ENCODE measurements at regions not wholly inside any gene's neighbourhood (a gene's known extent, or its start where the extent isn't known, plus 50 kb on each side); places are given as distances from the start of the nearest gene placed in this dataset.

DNA sequence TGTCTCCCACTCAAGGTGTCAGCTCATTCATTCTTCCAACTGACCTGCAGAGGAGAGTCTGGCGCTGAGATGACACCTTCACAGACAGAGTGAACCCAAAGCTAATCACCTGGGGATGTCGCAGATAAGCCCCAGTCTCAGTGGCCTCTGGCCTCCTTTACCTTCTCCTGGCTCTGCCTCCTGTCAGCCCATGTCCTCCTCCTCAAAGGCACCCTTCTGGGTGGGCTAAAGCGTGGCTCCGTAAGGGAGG, 194.1 kb downstream of the MIB1 start:
- DNase-seq (ENCODE audit: low read depth, low spot score) (no peak), FAIRE-seq (no peak), ATAC-seq (no peak)
- Histone ChIP-seq H3K36me3 (ENCODE audit: control insufficient read depth in 2 of 2, insufficient read depth in 2 of 2, low read length in 1 of 2) (no peaks in the 10 kb centered on the region), H3K4me3 (no peak overlapping the region), H3K79me2 (ENCODE audit: control insufficient read depth, insufficient read depth, low read length) (no peaks in the 10 kb centered on the region), H3K9ac (ENCODE audit: control insufficient read depth, insufficient read depth, low read length) (no peak overlapping the region), H3K27me3 (replicated peaks in 1 of 2; ENCODE audit: control insufficient read depth in 2 of 2, insufficient read depth in 2 of 2, low read length in 1 of 2) (no peaks in the 10 kb centered on the region; a peak in 1 of 4 replicates), H3K4me1 (ENCODE audit: control insufficient read depth, insufficient read depth, low read length) (no peaks in the 10 kb centered on the region), H3K9me3 (replicated peaks; ENCODE audit: control insufficient read depth, insufficient read depth, low read length) (no peaks in the 10 kb centered on the region), H3K27ac (ENCODE audit: control insufficient read depth, insufficient read depth) (no peak overlapping the region), H3K4me2 (ENCODE audit: control insufficient read depth, insufficient read depth) (no peak overlapping the region), H4K20me1 (ENCODE audit: control insufficient read depth, insufficient read depth) (no peaks in the 10 kb centered on the region), H2AFZ (ENCODE audit: control insufficient read depth, low read depth, low read length) (no peak overlapping the region)
- intact Hi-C loops (cut with micrococcal nuclease; ENCODE audit: unreplicated experiment) (no loop called here), in situ Hi-C loops (cut with MboI) (no loop called here)
- SMC1A ChIA-PET (ENCODE audit: uncharacterized antibody, unreplicated experiment), result no interaction called here
- POLR2A ChIA-PET, result no interaction called here
- RAD21 ChIA-PET (ENCODE audit: unreplicated experiment), result no interaction called here
- TF ChIP-seq RAD21 (IDR thresholded peaks at IDR 0.05; ENCODE audit: insufficient read depth, low read depth, low read length) (no peak), E2F4 (IDR thresholded peaks at IDR 0.05; ENCODE audit: low read depth, low read length) (no peak)
- WGBS (ENCODE audit: insufficient coverage, insufficient replicate concordance, low lambda C conversion rate, missing lambda C conversion rate), result 68% methylated on average over 4 of the region's 4 CpGs
- no TSS peak for BruUV-seq (replicated peaks)
- CTCF ChIA-PET, result no interaction called here

- DNase-seq (ENCODE audit: low read depth, low spot score) (no peak), FAIRE-seq (no peak), ATAC-seq (no peak)
- SMC1A ChIA-PET (ENCODE audit: uncharacterized antibody, unreplicated experiment), result no interaction called here
- no peaks in the 10 kb centered on the region for H3K79me2 ChIP-seq (ENCODE audit: control insufficient read depth, insufficient read depth, low read length)
- no peaks in the 10 kb centered on the region for H3K4me1 ChIP-seq (ENCODE audit: control insufficient read depth, insufficient read depth, low read length)
- in situ Hi-C loops (cut with MboI), result loop anchor here (5.0 kb wide), 1 partner anchor 49 kb away; no protein-coding TSS in a partner anchor
- no peaks in the 10 kb centered on the region for H4K20me1 ChIP-seq (ENCODE audit: control insufficient read depth, insufficient read depth)
- H3K36me3 ChIP-seq (ENCODE audit: control insufficient read depth in 2 of 2, insufficient read depth in 2 of 2, low read length in 1 of 2), result no peaks in the 10 kb centered on the region
- H3K4me2 ChIP-seq (ENCODE audit: control insufficient read depth, insufficient read depth), result no peak overlapping the region
- H2AFZ ChIP-seq (ENCODE audit: control insufficient read depth, low read depth, low read length), result no peak overlapping the region
- H3K27ac ChIP-seq (ENCODE audit: control insufficient read depth, insufficient read depth), result no peak overlapping the region
- no peaks in the 10 kb centered on the region for H3K27me3 ChIP-seq (replicated peaks in 1 of 2; ENCODE audit: control insufficient read depth in 2 of 2, insufficient read depth in 2 of 2, low read length in 1 of 2)
- intact Hi-C loops (cut with micrococcal nuclease; ENCODE audit: unreplicated experiment), result no loop called here
- TF ChIP-seq POU2F2 (IDR thresholded peaks at IDR 0.05; ENCODE audit: borderline replicate concordance, low read depth, low read length), result no peak
- no peak for TF ChIP-seq SIN3A (IDR thresholded peaks at IDR 0.05; ENCODE audit: low read depth, low read length)
- no peak for TF ChIP-seq NFIC (IDR thresholded peaks at IDR 0.05; ENCODE audit: low read depth, low read length)
- TF ChIP-seq BCL3 (IDR thresholded peaks at IDR 0.05; ENCODE audit: borderline replicate concordance, insufficient read depth, low read depth, low read length, poor library complexity, severe bottlenecking), result no peak
- TF ChIP-seq MEF2A (IDR thresholded peaks at IDR 0.05; ENCODE audit: insufficient read depth, low read depth, low read length), result no peak
- no peak for TF ChIP-seq EED (IDR thresholded peaks at IDR 0.05; ENCODE audit: low read depth)
- TF ChIP-seq IKZF2 (IDR thresholded peaks at IDR 0.05), result no peak
- no peak for TF ChIP-seq ZNF24 (IDR thresholded peaks at IDR 0.05)
- CTCF ChIA-PET, result no interaction called here
- RAD21 ChIA-PET (ENCODE audit: unreplicated experiment), result no interaction called here
- POLR2A ChIA-PET, result no interaction called here
- no peaks in the 10 kb centered on the region for H3K9me3 ChIP-seq (replicated peaks; ENCODE audit: control insufficient read depth, insufficient read depth, low read length)
- BruUV-seq (replicated peaks), result no TSS peak
- H3K9ac ChIP-seq (ENCODE audit: control insufficient read depth, insufficient read depth, low read length), result no peak overlapping the region
- 0% methylated on average over 3 of the region's 4 CpGs for WGBS (ENCODE audit: insufficient coverage, insufficient replicate concordance, low lambda C conversion rate, missing lambda C conversion rate)
- no peak overlapping the region for H3K4me3 ChIP-seq
Measured at GRCh38 chr18:21943456-21943855, 202.9 kb downstream of the MIB1 start.
